SK-N-SH (cell line): ENCODE measurements at regions not wholly inside any gene's neighbourhood (a gene's known extent, or its start where the extent isn't known, plus 50 kb on each side); places are given as distances from the start of the nearest gene placed in this dataset.

Experiments used
- CTCF ChIP-seq: fragments of 200-600 bp; sonication (generic); IDR thresholded peaks from 2 replicates; pipeline ENCODE4 v1.6.1; 2017; ENCODE audit warnings: antibody characterized with exemption, mild to moderate bottlenecking, moderate library complexity
- FOXJ3 ChIP-seq: sonication (generic); formaldehyde crosslinking; IDR thresholded peaks from 2 replicates; pipeline ENCODE4 v1.5.1; 2020; ENCODE audit warnings: mild to moderate bottlenecking, missing genetic modification reagents
- FOXM1 ChIP-seq: IDR thresholded peaks from 2 replicates; pipeline ENCODE4 v1.4.0; 2012; ENCODE audit warnings: low read depth, mild to moderate bottlenecking
- SMC3 ChIP-seq: IDR thresholded peaks from 2 replicates; pipeline ENCODE4 v1.6.1; 2012; ENCODE audit warnings: low read depth, low read length, improper control_type of control experiment
- TAF1 ChIP-seq: IDR thresholded peaks from 2 replicates; pipeline ENCODE4 v1.6.1; 2012; ENCODE audit warnings: low read depth, mild to moderate bottlenecking, low read length, moderate library complexity, borderline replicate concordance
- TF ChIP-seq, protein P1 (sequence below): IDR thresholded peaks from 2 replicates; pipeline ENCODE4 v1.6.1; 2012; ENCODE audit warnings: mild to moderate bottlenecking, low read depth, low read length, moderate library complexity

DNA sequence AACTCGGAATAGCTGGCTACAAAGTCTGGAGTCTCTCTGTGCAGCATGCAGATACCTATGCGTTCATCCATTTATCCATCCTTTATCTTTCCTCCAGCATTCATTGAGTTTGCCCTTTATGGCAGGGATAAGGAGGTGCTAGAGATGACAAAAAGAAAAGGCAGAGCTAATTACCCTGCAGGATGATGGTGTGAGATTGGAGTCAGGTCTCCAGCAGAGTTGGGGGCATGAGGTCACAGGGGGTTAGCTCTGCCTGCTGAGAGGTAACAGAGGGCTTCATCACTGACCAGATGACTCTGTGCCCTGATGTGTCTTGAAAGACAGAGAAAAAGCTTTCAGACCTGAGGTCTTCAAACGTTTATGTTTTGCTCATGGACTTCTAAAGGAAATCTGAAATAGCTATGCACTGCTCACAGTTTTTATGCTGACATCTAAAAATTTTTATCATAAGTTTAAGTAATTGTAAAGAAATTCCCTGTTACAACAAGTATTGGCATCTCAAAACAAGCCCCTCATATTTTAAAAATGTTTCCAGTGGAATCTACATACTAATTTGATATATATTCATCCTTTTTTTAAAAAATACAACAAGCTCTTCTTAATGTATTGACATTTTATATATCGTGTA is 132.3 kb upstream of the ANKRD28 start:
- TF ChIP-seq FOXJ3 (CRISPR knock-in tag) = no peak
- TF ChIP-seq CTCF = no peak
- TF ChIP-seq FOXM1 = no peak
- TF ChIP-seq, protein P1, sequence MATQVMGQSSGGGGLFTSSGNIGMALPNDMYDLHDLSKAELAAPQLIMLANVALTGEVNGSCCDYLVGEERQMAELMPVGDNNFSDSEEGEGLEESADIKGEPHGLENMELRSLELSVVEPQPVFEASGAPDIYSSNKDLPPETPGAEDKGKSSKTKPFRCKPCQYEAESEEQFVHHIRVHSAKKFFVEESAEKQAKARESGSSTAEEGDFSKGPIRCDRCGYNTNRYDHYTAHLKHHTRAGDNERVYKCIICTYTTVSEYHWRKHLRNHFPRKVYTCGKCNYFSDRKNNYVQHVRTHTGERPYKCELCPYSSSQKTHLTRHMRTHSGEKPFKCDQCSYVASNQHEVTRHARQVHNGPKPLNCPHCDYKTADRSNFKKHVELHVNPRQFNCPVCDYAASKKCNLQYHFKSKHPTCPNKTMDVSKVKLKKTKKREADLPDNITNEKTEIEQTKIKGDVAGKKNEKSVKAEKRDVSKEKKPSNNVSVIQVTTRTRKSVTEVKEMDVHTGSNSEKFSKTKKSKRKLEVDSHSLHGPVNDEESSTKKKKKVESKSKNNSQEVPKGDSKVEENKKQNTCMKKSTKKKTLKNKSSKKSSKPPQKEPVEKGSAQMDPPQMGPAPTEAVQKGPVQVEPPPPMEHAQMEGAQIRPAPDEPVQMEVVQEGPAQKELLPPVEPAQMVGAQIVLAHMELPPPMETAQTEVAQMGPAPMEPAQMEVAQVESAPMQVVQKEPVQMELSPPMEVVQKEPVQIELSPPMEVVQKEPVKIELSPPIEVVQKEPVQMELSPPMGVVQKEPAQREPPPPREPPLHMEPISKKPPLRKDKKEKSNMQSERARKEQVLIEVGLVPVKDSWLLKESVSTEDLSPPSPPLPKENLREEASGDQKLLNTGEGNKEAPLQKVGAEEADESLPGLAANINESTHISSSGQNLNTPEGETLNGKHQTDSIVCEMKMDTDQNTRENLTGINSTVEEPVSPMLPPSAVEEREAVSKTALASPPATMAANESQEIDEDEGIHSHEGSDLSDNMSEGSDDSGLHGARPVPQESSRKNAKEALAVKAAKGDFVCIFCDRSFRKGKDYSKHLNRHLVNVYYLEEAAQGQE = no peak
- TF ChIP-seq TAF1 = no peak
- no peak for TF ChIP-seq SMC3
